Adrenal gland (tissue), 5 donors: ENCODE measurements at regions not wholly inside any gene's neighbourhood (a gene's known extent, or its start where the extent isn't known, plus 50 kb on each side); places are given as distances from the start of the nearest gene placed in this dataset.
"Not testable (repeated sequence)": the region's sequence is repeated elsewhere in the genome, so short reads cannot be mapped to it uniquely, and the experiment has no call there.

Source experiments
- CTCF ChIP-seq, 6 experiments: fragments of 450-650 bp in 4 of 6; fragments of 200-600 bp in 2 of 6; sonication (generic) in 1 of 6; IDR thresholded peaks; 1 replicate in 5 of 6; 2 replicates in 1 of 6; pipeline versions ENCODE4 v1.5.1 to v1.8.0; 2016 to 2021; ENCODE audit warnings: antibody characterized with exemption in 6 of 6, mild to moderate bottlenecking in 2 of 6, moderate library complexity in 1 of 6
- POLR2A ChIP-seq, 2 donors: fragments of 450-650 bp; IDR thresholded peaks; one replicate each; pipeline ENCODE4 v1.6.1; 2017; ENCODE audit warnings: antibody characterized with exemption in 2 of 2, mild to moderate bottlenecking in 2 of 2, moderate library complexity in 1 of 2
- donor health status: DM: no; HTN: no; CAD: no.

- TF ChIP-seq CTCF, POLR2A (IDR thresholded peaks at IDR 0.05): not testable (repeated sequence)
Observed at GRCh38 chr21:36231444-36231843, 74.8 kb downstream of the DOP1B start.
